Activated CD8-positive, alpha-beta T cell treated with anti-CD3 and anti-CD28 coated beads, Interleukin-2, amount 10 ng/mL, durations not matched to agents 7 days and 5 days (primary cell): ENCODE measurements at regions not wholly inside any gene's neighbourhood (a gene's known extent, or its start where the extent isn't known, plus 50 kb on each side); places are given as distances from the start of the nearest gene placed in this dataset.

ENCODE experiments used
- ATAC-seq: fragments of 150-1000 bp; cut with Tn5 transposase; one replicate; pipeline ENCODE4 v1.10.0; 2021; ENCODE audit warnings: moderate library complexity
- CTCF ChIA-PET: fragments of 350-600 bp; sonication (Branson Sonifier 250); formaldehyde crosslinking; loops from one replicate; lab custom pipeline; 2021; ENCODE audit warnings: antibody characterized with exemption; lab: Charles Lee
- POLR2A ChIA-PET: fragments of 350-600 bp; sonication (Branson Sonifier 250); formaldehyde crosslinking; loops from one replicate; lab custom pipeline; 2021; ENCODE audit warnings: antibody characterized with exemption; lab: Charles Lee
- DNase-seq: peaks from one replicate; pipeline ENCODE4 v3.0.0-alpha.2; 2020
- H3K27ac Mint-ChIP-seq: one replicate; pipeline ENCODE4 v1.8.0; 2021; ENCODE audit warnings: mild to moderate bottlenecking, mixed read lengths
- H3K27me3 Mint-ChIP-seq: one replicate; pipeline ENCODE4 v1.8.0; 2021; ENCODE audit warnings: low read depth, mixed read lengths
- H3K36me3 Mint-ChIP-seq: one replicate; pipeline ENCODE4 v1.8.0; 2021; ENCODE audit warnings: low read depth, mixed read lengths
- H3K4me1 Mint-ChIP-seq: one replicate; pipeline ENCODE4 v1.8.0; 2021; ENCODE audit warnings: low read depth, mixed read lengths
- H3K4me3 Mint-ChIP-seq: one replicate; pipeline ENCODE4 v1.8.0; 2021; ENCODE audit warnings: mild to moderate bottlenecking, mixed read lengths
- H3K9me3 Mint-ChIP-seq: one replicate; pipeline ENCODE4 v1.8.0; 2022; ENCODE audit warnings: mixed read lengths; ENCODE audit not compliant: insufficient read depth

DNA sequence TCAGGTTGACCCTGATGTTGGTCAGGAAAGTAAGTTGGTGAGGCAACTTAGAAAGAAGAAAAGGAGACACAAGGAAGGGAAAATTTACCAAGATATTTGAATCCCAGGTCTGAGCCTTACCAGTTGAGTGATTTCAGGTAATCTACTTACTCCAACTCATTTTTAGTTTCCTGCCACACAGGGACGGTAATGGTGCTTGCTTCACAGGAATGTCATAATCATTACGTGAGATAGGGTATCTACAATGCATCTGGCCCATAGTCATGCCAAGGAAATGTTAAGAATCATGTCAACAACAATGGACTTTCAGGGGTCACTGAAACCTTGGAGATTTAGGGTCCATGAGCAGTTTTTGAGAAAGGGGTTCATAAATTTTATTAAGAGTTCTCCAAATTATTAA, 195.4 kb upstream of the HHIP start:
- Mint-ChIP-seq H3K4me1 (no peaks in the 10 kb centered on the region), H3K27ac (no peak overlapping the region), H3K36me3 (no peaks in the 10 kb centered on the region), H3K27me3 (no peaks in the 10 kb centered on the region), H3K9me3 (no peaks in the 10 kb centered on the region), H3K4me3 (no peak overlapping the region)
- CTCF ChIA-PET: no interaction called here
- no peak for DNase-seq
- POLR2A ChIA-PET: no interaction called here
- ATAC-seq: no peak

DNA sequence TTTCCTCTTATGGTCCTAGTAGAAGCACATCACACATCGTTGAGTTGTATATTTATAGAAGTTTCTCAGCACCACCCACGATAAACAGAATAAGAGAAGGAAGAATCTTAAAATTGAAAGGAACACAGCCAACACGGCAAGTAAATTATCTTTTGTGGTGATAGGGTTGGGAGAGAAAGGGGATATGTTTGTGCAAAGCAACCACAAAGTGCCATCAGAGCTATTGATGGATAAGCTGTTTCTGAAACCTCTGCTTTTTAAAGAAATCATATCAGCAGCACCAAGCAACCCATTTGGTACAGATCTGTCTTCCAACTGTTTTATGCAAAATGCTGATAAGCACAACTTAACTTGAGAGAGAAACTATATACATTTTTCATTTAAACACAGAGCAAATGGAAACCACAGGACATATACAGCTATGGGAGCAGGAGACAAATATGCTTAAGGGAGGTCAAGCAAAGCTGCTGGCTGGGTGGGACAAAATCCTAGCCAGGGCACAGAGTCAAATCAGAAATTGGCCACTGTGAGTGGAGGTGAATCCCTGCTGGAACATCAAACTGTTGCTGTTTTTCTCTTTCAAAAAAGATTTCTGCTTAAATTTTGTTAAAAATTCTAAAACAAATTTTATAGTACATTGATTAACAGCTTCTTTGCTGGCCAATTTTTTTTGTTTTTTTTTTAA, 194.0 kb upstream of the HHIP start:
- Mint-ChIP-seq H3K27me3 (no peaks in the 10 kb centered on the region), H3K9me3 (no peaks in the 10 kb centered on the region), H3K4me1 (no peaks in the 10 kb centered on the region), H3K4me3 (no peak overlapping the region), H3K27ac (no peak overlapping the region), H3K36me3 (no peaks in the 10 kb centered on the region)
- POLR2A ChIA-PET: no interaction called here
- no peak for DNase-seq
- CTCF ChIA-PET: no interaction called here
- no peak for ATAC-seq

DNA sequence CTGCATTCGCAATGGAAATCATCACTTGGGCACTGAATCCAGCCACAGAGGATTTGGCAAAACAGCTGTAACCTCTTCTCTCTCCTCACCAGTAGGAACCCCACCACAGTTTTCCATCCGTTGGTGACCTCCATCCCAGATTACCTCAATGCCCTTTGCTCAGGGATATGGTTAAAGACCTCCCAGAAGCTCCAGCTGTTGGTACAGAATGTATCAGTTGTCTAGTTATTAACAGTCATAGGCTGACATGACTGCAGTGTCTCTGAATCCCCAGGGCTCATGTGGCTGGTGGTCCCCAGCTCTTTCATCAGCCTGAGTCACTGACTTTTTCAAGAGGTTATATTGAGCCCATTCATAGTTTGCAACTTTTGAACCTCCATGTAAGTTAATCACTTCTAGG, 189.8 kb upstream of the HHIP start:
- H3K4me1 Mint-ChIP-seq: no peaks in the 10 kb centered on the region
- ChIA-PET CTCF (no interaction called here), POLR2A (no interaction called here)
- no peak overlapping the region for H3K27ac Mint-ChIP-seq
- H3K27me3 Mint-ChIP-seq: no peaks in the 10 kb centered on the region
- H3K4me3 Mint-ChIP-seq: no peak overlapping the region
- no peaks in the 10 kb centered on the region for H3K9me3 Mint-ChIP-seq
- ATAC-seq: no peak
- no peaks in the 10 kb centered on the region for H3K36me3 Mint-ChIP-seq
- no peak for DNase-seq

DNA sequence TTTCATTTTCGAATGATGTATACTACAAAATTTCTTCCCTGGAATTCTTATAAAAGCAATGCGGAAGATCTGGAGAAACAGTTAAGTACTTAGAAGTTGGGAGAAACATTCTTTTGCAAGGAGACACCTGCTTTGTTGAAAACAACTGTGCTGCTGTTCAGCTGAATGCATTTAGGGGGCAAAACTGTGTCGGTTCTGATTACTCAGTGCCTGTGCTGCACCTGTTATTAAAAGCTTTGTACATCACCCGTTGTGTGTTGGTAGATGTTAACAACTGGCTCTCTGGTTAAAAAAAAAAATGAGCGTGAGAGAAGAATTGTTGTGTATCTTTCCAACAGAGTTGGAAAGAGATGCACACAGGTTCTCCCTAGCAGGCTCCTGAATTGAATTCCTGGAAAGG, 184.1 kb upstream of the HHIP start:
- H3K4me3 Mint-ChIP-seq: no peak overlapping the region
- H3K27ac Mint-ChIP-seq: no peak overlapping the region
- no peak for DNase-seq
- no peaks in the 10 kb centered on the region for H3K27me3 Mint-ChIP-seq
- no peak for ATAC-seq
- CTCF ChIA-PET: no interaction called here
- H3K4me1 Mint-ChIP-seq: no peaks in the 10 kb centered on the region
- no peaks in the 10 kb centered on the region for H3K9me3 Mint-ChIP-seq
- POLR2A ChIA-PET: no interaction called here
- no peaks in the 10 kb centered on the region for H3K36me3 Mint-ChIP-seq

DNA sequence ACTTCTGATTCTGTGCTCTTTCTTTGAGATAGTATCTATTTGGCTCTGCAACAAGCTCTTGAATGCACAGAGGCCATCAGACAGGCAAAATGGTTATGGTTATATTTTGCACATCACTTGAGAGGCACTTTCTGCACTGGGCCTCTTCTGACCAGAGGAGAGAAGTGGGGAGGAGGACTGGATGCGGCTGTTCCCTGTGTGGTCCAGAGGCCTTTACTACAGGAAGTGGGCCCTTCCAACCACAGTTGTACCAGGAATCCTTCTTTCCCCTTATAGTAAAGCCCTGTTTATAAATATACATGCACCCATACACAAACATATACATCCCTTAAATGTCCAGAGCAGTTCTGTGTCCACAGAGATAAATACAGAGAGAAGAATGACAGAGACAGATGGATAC, 182.7 kb upstream of the HHIP start:
- no peak overlapping the region for H3K27ac Mint-ChIP-seq
- no peaks in the 10 kb centered on the region for H3K9me3 Mint-ChIP-seq
- no peaks in the 10 kb centered on the region for H3K27me3 Mint-ChIP-seq
- no peak for ATAC-seq
- no peak for DNase-seq
- H3K36me3 Mint-ChIP-seq: no peaks in the 10 kb centered on the region
- no peaks in the 10 kb centered on the region for H3K4me1 Mint-ChIP-seq
- ChIA-PET POLR2A (no interaction called here), CTCF (no interaction called here)
- H3K4me3 Mint-ChIP-seq: no peak overlapping the region

DNA sequence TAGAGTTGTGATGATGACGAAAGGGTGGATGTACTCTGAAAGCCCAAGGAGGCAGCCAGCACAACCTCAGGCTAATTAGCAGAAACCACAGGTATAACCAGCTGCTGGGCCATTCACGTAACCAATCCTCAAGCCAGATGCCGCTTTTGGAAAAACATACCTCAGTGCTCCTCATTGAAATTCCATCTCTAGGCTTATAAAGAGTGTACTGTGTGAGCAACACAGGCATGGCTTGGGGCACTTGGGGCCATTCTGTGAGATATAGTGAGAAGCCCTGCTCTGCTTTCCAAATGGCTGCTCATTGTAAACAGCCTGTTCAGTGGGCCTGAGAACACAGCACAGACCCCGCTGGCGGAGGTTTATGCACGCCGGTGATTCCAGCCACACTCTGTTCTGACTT, 182.1 kb upstream of the HHIP start:
- Mint-ChIP-seq H3K36me3 (no peaks in the 10 kb centered on the region), H3K9me3 (no peaks in the 10 kb centered on the region), H3K27ac (no peak overlapping the region), H3K27me3 (no peaks in the 10 kb centered on the region), H3K4me3 (no peak overlapping the region), H3K4me1 (no peaks in the 10 kb centered on the region)
- ChIA-PET CTCF (no interaction called here), POLR2A (no interaction called here)
- no peak for DNase-seq
- ATAC-seq: no peak

DNA sequence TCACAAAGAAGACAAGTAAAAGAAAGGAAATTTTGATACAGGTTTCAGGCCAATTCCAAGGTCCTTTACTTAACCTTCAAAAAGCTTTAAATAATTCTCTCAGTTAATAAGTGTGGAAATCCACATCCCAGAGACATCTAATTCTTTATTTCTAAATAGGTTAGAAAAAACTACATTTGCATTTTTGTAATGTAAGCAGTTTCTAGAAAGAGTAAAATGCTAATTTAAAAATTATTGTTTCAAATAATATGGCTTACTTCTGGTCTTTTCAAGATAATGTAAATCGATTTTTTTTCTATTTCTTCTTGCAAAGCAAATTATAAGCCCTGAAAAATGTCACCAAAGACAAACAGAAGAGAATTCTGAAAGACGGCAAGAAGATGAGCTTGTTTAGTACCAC, 180.4 kb upstream of the HHIP start:
- H3K27ac Mint-ChIP-seq: no peak overlapping the region
- ATAC-seq (no peak), DNase-seq (no peak)
- ChIA-PET POLR2A (no interaction called here), CTCF (no interaction called here)
- H3K27me3 Mint-ChIP-seq: no peaks in the 10 kb centered on the region
- no peaks in the 10 kb centered on the region for H3K4me1 Mint-ChIP-seq
- H3K4me3 Mint-ChIP-seq: no peak overlapping the region
- no peaks in the 10 kb centered on the region for H3K36me3 Mint-ChIP-seq
- no peaks in the 10 kb centered on the region for H3K9me3 Mint-ChIP-seq

DNA sequence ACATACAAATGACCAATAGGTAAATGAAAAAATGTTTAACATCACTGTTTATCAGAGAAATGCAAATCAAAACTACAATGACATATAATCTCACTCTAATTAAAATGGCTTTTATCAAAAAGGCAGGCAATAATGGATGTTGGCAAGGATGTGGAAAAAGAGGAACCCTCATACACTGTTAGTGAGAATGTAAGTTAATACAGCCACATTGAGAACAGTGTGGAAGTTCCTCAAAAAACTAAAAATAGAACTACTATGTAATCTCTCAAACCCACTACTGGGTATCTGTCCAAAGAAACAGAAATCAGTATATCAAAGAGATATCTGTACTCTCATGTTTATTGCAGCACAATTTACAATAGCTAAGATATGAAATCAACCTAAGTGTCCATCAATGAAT, 165.9 kb upstream of the HHIP start:
- CTCF ChIA-PET: no interaction called here
- Mint-ChIP-seq H3K36me3 (no peaks in the 10 kb centered on the region), H3K9me3 (no peaks in the 10 kb centered on the region), H3K27ac (no peak overlapping the region), H3K4me1 (no peaks in the 10 kb centered on the region), H3K4me3 (no peak overlapping the region), H3K27me3 (peaks cover 2% of the 10 kb centered on the region)
- DNase-seq (no peak), ATAC-seq (no peak)
- POLR2A ChIA-PET: no interaction called here

DNA sequence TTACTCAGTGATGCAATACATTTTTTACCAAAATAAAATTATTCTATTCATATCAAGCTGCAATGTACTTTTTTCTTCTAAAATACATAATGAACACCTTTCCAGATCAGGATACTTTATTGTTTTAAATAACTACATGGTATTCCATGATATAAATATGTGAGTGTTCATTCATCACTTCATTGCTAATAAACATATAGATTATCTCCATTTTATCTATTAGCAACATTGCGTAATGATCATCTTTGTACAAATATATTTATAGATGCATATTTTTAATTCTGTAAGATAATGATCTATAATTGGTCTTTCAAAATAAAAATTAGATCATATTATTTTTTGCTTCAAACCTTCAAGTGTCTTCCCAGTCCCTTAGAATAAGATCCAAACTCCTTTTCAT, 156.1 kb upstream of the HHIP start:
- ChIA-PET CTCF (no interaction called here), POLR2A (no interaction called here)
- Mint-ChIP-seq H3K4me1 (no peaks in the 10 kb centered on the region), H3K9me3 (no peaks in the 10 kb centered on the region), H3K27me3 (no peaks in the 10 kb centered on the region), H3K36me3 (no peaks in the 10 kb centered on the region), H3K27ac (no peak overlapping the region), H3K4me3 (no peak overlapping the region)
- ATAC-seq (no peak), DNase-seq (no peak)

DNA sequence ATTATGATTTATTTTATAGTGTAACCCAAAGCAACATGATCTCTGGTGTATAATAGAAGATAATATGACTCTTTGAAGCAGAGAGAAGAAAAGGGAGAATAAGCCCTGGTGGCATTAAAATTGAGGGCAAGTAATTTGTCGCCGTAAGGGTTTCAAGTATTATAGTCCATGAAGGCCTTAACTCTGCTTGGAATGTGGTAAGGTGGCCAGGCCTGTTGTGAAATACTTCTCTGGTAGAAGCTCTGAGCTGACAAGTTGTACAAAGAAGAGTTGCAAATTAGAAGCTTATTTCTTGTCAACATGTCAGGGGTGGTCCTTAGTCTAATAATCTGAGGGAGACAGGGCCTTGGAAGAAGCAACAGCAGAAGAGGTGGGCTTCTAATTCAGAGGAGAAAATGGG, 151.7 kb upstream of the HHIP start:
- Mint-ChIP-seq H3K27ac (no peak overlapping the region), H3K27me3 (no peaks in the 10 kb centered on the region), H3K4me3 (no peak overlapping the region), H3K4me1 (no peaks in the 10 kb centered on the region), H3K36me3 (no peaks in the 10 kb centered on the region), H3K9me3 (no peaks in the 10 kb centered on the region)
- ChIA-PET CTCF (no interaction called here), POLR2A (no interaction called here)
- no peak for DNase-seq
- ATAC-seq: no peak

DNA sequence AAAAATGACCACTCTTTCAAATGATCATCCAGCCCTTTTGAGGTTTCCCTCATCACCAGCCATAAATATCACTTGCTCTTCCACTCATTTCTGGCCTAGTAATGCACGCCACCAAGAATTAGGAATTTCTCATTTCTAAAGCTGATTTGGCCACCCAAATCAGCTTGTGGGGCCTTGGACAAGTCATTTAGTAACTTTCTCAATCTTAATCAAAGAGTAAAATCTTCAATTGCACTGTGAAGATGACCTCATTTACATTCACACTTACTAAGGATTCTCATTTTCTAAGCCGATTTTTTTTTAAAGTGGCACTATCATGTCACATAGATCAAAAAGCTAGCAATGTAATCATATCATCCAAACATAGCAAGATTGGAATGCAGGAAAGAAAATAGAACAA, 150.0 kb upstream of the HHIP start:
- no peaks in the 10 kb centered on the region for H3K4me1 Mint-ChIP-seq
- POLR2A ChIA-PET: no interaction called here
- ATAC-seq (no peak), DNase-seq (no peak)
- H3K27ac Mint-ChIP-seq: no peak overlapping the region
- H3K9me3 Mint-ChIP-seq: no peaks in the 10 kb centered on the region
- CTCF ChIA-PET: no interaction called here
- no peak overlapping the region for H3K4me3 Mint-ChIP-seq
- H3K36me3 Mint-ChIP-seq: no peaks in the 10 kb centered on the region
- no peaks in the 10 kb centered on the region for H3K27me3 Mint-ChIP-seq

DNA sequence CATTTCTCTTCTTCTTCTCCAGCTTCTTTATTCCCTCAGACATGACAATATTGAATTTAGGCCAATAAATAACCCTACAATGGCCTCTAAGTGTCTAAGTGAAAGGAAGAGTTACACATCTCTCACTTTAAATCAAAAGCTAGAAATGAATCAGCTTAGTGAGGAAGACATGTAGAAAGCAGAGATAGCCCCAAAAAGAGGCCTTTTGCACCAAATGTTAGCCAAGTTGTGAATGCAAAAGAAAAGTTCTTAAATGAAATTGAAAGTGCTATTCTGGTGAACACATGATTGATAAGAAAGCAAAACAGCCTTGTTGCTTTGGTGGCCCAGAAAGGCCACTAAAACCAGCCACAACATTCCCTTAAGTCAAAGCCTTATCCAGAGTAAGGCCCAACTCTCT, 146.2 kb upstream of the HHIP start:
- no peak for ATAC-seq

DNA sequence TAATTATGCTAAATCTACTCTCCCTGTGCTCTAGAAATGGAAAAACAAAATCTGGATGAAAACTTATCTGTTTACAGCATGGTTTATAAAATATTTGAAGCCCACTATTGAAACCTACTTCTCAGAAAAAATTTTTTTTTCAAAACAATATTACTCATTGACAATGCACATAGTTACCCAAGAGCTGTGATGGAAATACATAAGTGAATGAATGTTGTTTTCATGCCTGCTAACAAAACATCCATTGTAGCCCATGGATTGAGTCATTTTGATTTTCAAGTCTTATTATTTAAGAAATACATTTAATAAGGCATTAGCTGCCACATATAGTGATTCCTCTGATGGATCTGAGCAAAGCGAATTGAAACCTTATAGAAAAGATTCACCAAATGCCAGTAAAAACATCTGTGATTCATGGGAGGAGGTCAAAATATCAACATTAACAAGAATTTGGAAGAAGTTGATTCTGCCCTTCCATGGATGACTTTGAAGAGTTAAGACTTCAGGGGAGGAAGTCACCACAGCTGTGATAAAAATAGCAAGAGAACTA, 144.7 kb upstream of the HHIP start:
- Mint-ChIP-seq H3K27ac (no peak overlapping the region), H3K4me1 (no peaks in the 10 kb centered on the region), H3K4me3 (no peak overlapping the region), H3K9me3 (no peaks in the 10 kb centered on the region), H3K27me3 (no peaks in the 10 kb centered on the region), H3K36me3 (no peaks in the 10 kb centered on the region)
- ATAC-seq (no peak), DNase-seq (no peak)
- ChIA-PET CTCF (no interaction called here), POLR2A (no interaction called here)

More for the DNA sequence above, 146.2 kb upstream of the HHIP start:
- DNase-seq: no peak
- H3K27me3 Mint-ChIP-seq: no peaks in the 10 kb centered on the region
- H3K4me3 Mint-ChIP-seq: no peak overlapping the region
- no peaks in the 10 kb centered on the region for H3K36me3 Mint-ChIP-seq
- ChIA-PET CTCF (no interaction called here), POLR2A (no interaction called here)
- no peaks in the 10 kb centered on the region for H3K4me1 Mint-ChIP-seq
- no peak overlapping the region for H3K27ac Mint-ChIP-seq
- no peaks in the 10 kb centered on the region for H3K9me3 Mint-ChIP-seq
